Endothelial cell of umbilical vein (primary cell): ENCODE measurements at regions not wholly inside any gene's neighbourhood (a gene's known extent, or its start where the extent isn't known, plus 50 kb on each side); places are given as distances from the start of the nearest gene placed in this dataset.

Experiments
- BruUV-seq: library from RNA; stranded (reverse); fragments of 400-500 nt; replicated peaks from 2 replicates; lab custom pipeline; 2021; lab: Mats Ljungman, UMichigan
- CTCF ChIA-PET: fragments of 300-600, 350-600 bp; sonication (Branson Sonifier 250); formaldehyde crosslinking; loops from one replicate; lab custom pipeline; 2021; ENCODE audit warnings: antibody characterized with exemption, inconsistent platforms; lab: Charles Lee
- POLR2A ChIA-PET: fragments of 300-600, 350-600 bp; sonication (Branson Sonifier 250); formaldehyde crosslinking; loops from one replicate; lab custom pipeline; 2021; ENCODE audit warnings: antibody characterized with exemption, inconsistent platforms; lab: Charles Lee
- DNase-seq: peaks from one replicate; pipeline ENCODE4 v3.0.0-alpha.2; 2011; ENCODE audit warnings: low read depth, low spot score
- FAIRE-seq: peaks from 2 replicates; lab custom pipeline; 2011; peaks lifted over from hg19 to GRCh38; lab: Jason Lieb, UNC
- H2AFZ ChIP-seq: 2 replicates; pipeline ENCODE4 v1.6.0; 2012; ENCODE audit warnings: low read depth, low read length, control low read depth, inconsistent platforms
- H3K27ac ChIP-seq: 2 replicates; pipeline ENCODE4 v1.5.1; 2011; ENCODE audit warnings: low read depth, mild to moderate bottlenecking, control low read depth, low read length, moderate library complexity; ENCODE audit not compliant: insufficient read depth
- H3K27me3 ChIP-seq, 2 experiments: 2 replicates each; pipeline versions ENCODE4 v1.6.0 to v1.6.1; 2011; ENCODE audit warnings: low read length in 2 of 2, mixed read lengths in 1 of 2; ENCODE audit not compliant: control insufficient read depth in 2 of 2, insufficient read depth in 2 of 2
- H3K36me3 ChIP-seq, 2 experiments: 2 replicates in 1 of 2; 3 replicates in 1 of 2; pipeline ENCODE4 v1.5.1; 2011; ENCODE audit warnings: low read length in 2 of 2, mild to moderate bottlenecking in 1 of 2, moderate library complexity in 1 of 2; ENCODE audit not compliant: control insufficient read depth in 2 of 2, insufficient read depth in 2 of 2; ENCODE audit errors: extremely low read depth in 1 of 2
- H3K4me1 ChIP-seq: 3 replicates; pipeline ENCODE4 v1.5.1; 2011; ENCODE audit warnings: mild to moderate bottlenecking, low read length; ENCODE audit not compliant: control insufficient read depth, insufficient read depth; ENCODE audit errors: extremely low read depth
- H3K4me2 ChIP-seq: 2 replicates; pipeline ENCODE4 v1.6.1; 2011; ENCODE audit warnings: low read length, control low read depth, mixed read lengths; ENCODE audit not compliant: insufficient read depth
- H3K4me3 ChIP-seq, 3 experiments: fragments of 200-600 bp in 1 of 3; sonication (generic), shearing (Covaris generic) in 1 of 3; replicated peaks in 1 of 3; 2 replicates each; pipeline ENCODE4 v1.5.1; 2011 to 2016; ENCODE audit warnings: control low read depth in 3 of 3, low read length in 3 of 3, mild to moderate bottlenecking in 2 of 3, inconsistent platforms in 1 of 3, low read depth in 1 of 3, moderate library complexity in 1 of 3; ENCODE audit not compliant: insufficient read depth in 1 of 3
- H3K79me2 ChIP-seq: 2 replicates; pipeline ENCODE4 v1.6.0; 2012; ENCODE audit warnings: low read length, inconsistent platforms; ENCODE audit not compliant: control insufficient read depth, insufficient read depth
- H3K9ac ChIP-seq: replicated peaks from 2 replicates; pipeline ENCODE3; 2011; ENCODE audit warnings: low read length, control low read depth; ENCODE audit not compliant: insufficient read depth; ENCODE audit errors: extremely low read depth
- H3K9me1 ChIP-seq: replicated peaks from 3 replicates; pipeline ENCODE4 v1.6.0; 2011; ENCODE audit warnings: mild to moderate bottlenecking, low read length; ENCODE audit not compliant: control insufficient read depth, insufficient read depth; ENCODE audit errors: extremely low read depth
- H3K9me3 ChIP-seq: replicated peaks from 2 replicates; pipeline ENCODE4 v1.5.1; 2012; ENCODE audit warnings: low read length, inconsistent platforms; ENCODE audit not compliant: control insufficient read depth, insufficient read depth
- H4K20me1 ChIP-seq: replicated peaks from 2 replicates; pipeline ENCODE3; 2011; ENCODE audit warnings: mild to moderate bottlenecking, low read length; ENCODE audit not compliant: control insufficient read depth, insufficient read depth; ENCODE audit errors: extremely low read depth
- EZH2 ChIP-seq: IDR thresholded peaks from 2 replicates; pipeline ENCODE4 v1.6.1; 2012; ENCODE audit warnings: borderline replicate concordance, low read depth, mild to moderate bottlenecking, moderate library complexity, low read length, inconsistent platforms; ENCODE audit not compliant: severe bottlenecking
- FOS ChIP-seq: IDR thresholded peaks from 2 replicates; pipeline ENCODE4 v1.6.1; 2011; ENCODE audit warnings: mild to moderate bottlenecking, low read length, moderate library complexity, borderline replicate concordance; ENCODE audit not compliant: insufficient read depth
- GATA2 ChIP-seq: IDR thresholded peaks from 2 replicates; pipeline ENCODE4 v1.7.0; 2011; ENCODE audit warnings: low read depth, mild to moderate bottlenecking, moderate library complexity, mixed read lengths, low read length; ENCODE audit not compliant: insufficient read length, insufficient read depth
- JUN ChIP-seq: IDR thresholded peaks from 2 replicates; pipeline ENCODE4 v1.6.1; 2011; ENCODE audit warnings: borderline replicate concordance, low read depth; ENCODE audit not compliant: insufficient read length, insufficient read depth
- MYC ChIP-seq: IDR thresholded peaks from one replicate; pipeline ENCODE4 v1.6.1; 2011; ENCODE audit warnings: mild to moderate bottlenecking, low read depth, low read length
- POLR2A ChIP-seq: IDR thresholded peaks from 2 replicates; pipeline ENCODE4 v1.6.1; 2012; ENCODE audit warnings: low read depth, mild to moderate bottlenecking, control low read depth, low read length
- POLR2AphosphoS5 ChIP-seq: IDR thresholded peaks from 2 replicates; pipeline ENCODE4 v1.6.1; 2012; ENCODE audit warnings: low read depth, mild to moderate bottlenecking, control low read depth, low read length, moderate library complexity; ENCODE audit not compliant: insufficient read depth
- dilution Hi-C: fragments of 300-500 bp; cut with MboI; formaldehyde crosslinking; loops from one replicate; pipeline ENCODE4 v1.15.0; 2019; ENCODE audit warnings: low sequenced_read_pairs; ENCODE audit not compliant: extremely low pct_ligation_motif_present
- intact Hi-C: fragments of 100-400 bp; cut with micrococcal nuclease; formaldehyde crosslinking; loops from one replicate; pipeline ENCODE4 v1.10.0; 2022
- TF ChIP-seq, protein P1 (sequence below): IDR thresholded peaks from 2 replicates; pipeline ENCODE4 v1.6.1; 2011; ENCODE audit not compliant: insufficient read depth, insufficient read length
- TF ChIP-seq, protein P2 (sequence below), 2 donors: IDR thresholded peaks; 1 replicate in 1 of 2; 2 replicates in 1 of 2; pipeline ENCODE4 v1.5.1; 2011; ENCODE audit warnings: low read length in 2 of 2, mild to moderate bottlenecking in 2 of 2, moderate library complexity in 2 of 2, control low read depth in 1 of 2, inconsistent platforms in 1 of 2, low read depth in 1 of 2; ENCODE audit not compliant: insufficient read depth in 1 of 2; ENCODE audit errors: extremely low read depth in 1 of 2

DNA sequence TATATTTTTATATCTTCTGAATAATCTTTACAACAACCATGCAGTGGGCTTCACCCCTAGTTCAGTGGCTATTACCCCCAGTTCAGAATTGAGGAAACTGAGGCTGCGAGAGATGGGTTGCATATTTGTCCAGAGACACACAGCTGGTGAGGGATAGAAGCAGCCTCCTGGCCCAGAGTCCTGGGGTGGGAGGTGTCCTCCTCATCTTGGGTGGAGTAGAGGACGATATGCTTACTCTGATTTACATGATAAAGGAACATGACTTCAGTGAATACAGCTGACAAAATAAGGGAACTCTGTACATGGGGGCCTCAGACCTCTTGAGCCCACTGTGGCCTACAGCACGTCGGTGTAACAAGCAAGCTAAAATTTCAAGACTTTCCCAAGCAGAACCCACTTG lies 214.7 kb downstream of the FBXO15 start:
- Histone ChIP-seq H3K9ac (no peak overlapping the region), H3K4me1 (no peaks in the 10 kb centered on the region), H3K4me3 (no peak overlapping the region), H3K9me1 (no peaks in the 10 kb centered on the region), H3K4me2 (no peak overlapping the region), H3K36me3 (no peaks in the 10 kb centered on the region), H3K27ac (no peak overlapping the region), H3K27me3 (no peaks in the 10 kb centered on the region), H4K20me1 (no peaks in the 10 kb centered on the region), H2AFZ (no peak overlapping the region), H3K9me3 (peaks cover 4% of the 10 kb centered on the region), H3K79me2 (no peaks in the 10 kb centered on the region)
- ChIA-PET CTCF (interaction anchor here (1.6 kb wide), 1 partner anchor 16 kb away, joined by 3 read pairs; no protein-coding TSS in a partner anchor), POLR2A (no interaction called here)
- DNase-seq (no peak), FAIRE-seq (no peak)
- intact Hi-C loops: no loop called here
- dilution Hi-C loops: no loop called here
- TF ChIP-seq, protein P1, sequence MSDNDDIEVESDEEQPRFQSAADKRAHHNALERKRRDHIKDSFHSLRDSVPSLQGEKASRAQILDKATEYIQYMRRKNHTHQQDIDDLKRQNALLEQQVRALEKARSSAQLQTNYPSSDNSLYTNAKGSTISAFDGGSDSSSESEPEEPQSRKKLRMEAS: no peak
- TF ChIP-seq GATA2 (no peak), JUN (no peak), MYC (no peak), POLR2A (no peak), EZH2 (no peak), POLR2AphosphoS5 (no peak), FOS (no peak)
- TF ChIP-seq, protein P2, sequence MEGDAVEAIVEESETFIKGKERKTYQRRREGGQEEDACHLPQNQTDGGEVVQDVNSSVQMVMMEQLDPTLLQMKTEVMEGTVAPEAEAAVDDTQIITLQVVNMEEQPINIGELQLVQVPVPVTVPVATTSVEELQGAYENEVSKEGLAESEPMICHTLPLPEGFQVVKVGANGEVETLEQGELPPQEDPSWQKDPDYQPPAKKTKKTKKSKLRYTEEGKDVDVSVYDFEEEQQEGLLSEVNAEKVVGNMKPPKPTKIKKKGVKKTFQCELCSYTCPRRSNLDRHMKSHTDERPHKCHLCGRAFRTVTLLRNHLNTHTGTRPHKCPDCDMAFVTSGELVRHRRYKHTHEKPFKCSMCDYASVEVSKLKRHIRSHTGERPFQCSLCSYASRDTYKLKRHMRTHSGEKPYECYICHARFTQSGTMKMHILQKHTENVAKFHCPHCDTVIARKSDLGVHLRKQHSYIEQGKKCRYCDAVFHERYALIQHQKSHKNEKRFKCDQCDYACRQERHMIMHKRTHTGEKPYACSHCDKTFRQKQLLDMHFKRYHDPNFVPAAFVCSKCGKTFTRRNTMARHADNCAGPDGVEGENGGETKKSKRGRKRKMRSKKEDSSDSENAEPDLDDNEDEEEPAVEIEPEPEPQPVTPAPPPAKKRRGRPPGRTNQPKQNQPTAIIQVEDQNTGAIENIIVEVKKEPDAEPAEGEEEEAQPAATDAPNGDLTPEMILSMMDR (IDR thresholded peaks at IDR 0.05; ENCODE audit: extremely low read depth in 1 of 2, insufficient read depth in 1 of 2, low read depth in 1 of 2, low read length in 2 of 2): no peak
- no TSS peak for BruUV-seq
